H1 (cell line): ENCODE measurements at regions not wholly inside any gene's neighbourhood (a gene's known extent, or its start where the extent isn't known, plus 50 kb on each side); places are given as distances from the start of the nearest gene placed in this dataset.

Experiments
- CTCF ChIA-PET: fragments of 300-600 bp; sonication (Branson Sonifier 250); formaldehyde crosslinking; loops from one replicate; lab custom pipeline; 2021; ENCODE audit not compliant: partially characterized antibody; lab: Charles Lee
- POLR2A ChIA-PET: fragments of 300-600 bp; sonication (Branson Sonifier 250); formaldehyde crosslinking; loops from one replicate; lab custom pipeline; 2021; ENCODE audit warnings: inconsistent platforms; ENCODE audit not compliant: partially characterized antibody; lab: Charles Lee
- DNase-seq, 2 experiments: peaks; one replicate each; pipeline versions ENCODE4 v3.0.0 to v3.0.0-alpha.2; 2010 to 2022; ENCODE audit warnings: low spot score in 2 of 2, low read depth in 1 of 2, mixed read lengths in 1 of 2
- FAIRE-seq: peaks from 2 replicates; lab custom pipeline; 2011; peaks lifted over from hg19 to GRCh38; lab: Jason Lieb, UNC
- H2AFZ ChIP-seq: 2 replicates; pipeline ENCODE4 v1.8.1; 2012; ENCODE audit warnings: low read length, inconsistent platforms
- H2AK5ac ChIP-seq: 2 replicates; pipeline ENCODE4 v1.6.1; 2013; ENCODE audit warnings: low read depth, low read length
- H2BK120ac ChIP-seq: replicated peaks from 2 replicates; pipeline ENCODE3; 2013; ENCODE audit warnings: low read depth, low read length, inconsistent platforms
- H2BK12ac ChIP-seq: 2 replicates; pipeline ENCODE4 v1.6.1; 2013; ENCODE audit warnings: low read depth, low read length
- H2BK15ac ChIP-seq: 2 replicates; pipeline ENCODE4 v1.6.1; 2013; ENCODE audit warnings: low read length
- H2BK20ac ChIP-seq: 2 replicates; pipeline ENCODE4 v1.6.1; 2013; ENCODE audit warnings: low read length
- H2BK5ac ChIP-seq: 2 replicates; pipeline ENCODE4 v1.6.1; 2013; ENCODE audit warnings: low read depth, low read length
- H3K14ac ChIP-seq: 2 replicates; pipeline ENCODE4 v1.6.1; 2013; ENCODE audit warnings: inconsistent platforms; ENCODE audit not compliant: insufficient read length
- H3K18ac ChIP-seq: 2 replicates; pipeline ENCODE4 v1.6.1; 2013; ENCODE audit warnings: low read length; ENCODE audit errors: extremely low read depth
- H3K23ac ChIP-seq: 2 replicates; pipeline ENCODE4 v1.6.1; 2013; ENCODE audit warnings: inconsistent platforms; ENCODE audit not compliant: insufficient read length
- H3K23me2 ChIP-seq: 2 replicates; pipeline ENCODE4 v1.6.1; 2013; ENCODE audit warnings: low read depth, low read length
- H3K27ac ChIP-seq: 2 replicates; pipeline ENCODE4 v1.6.1; 2011; ENCODE audit warnings: low read depth, low read length, inconsistent platforms
- H3K27me3 ChIP-seq, 4 experiments: replicated peaks in 1 of 4; 1 replicate in 1 of 4; 2 replicates in 3 of 4; pipeline versions ENCODE4 v1.6.1 to v1.8.1; 2011 to 2013; ENCODE audit warnings: low read length in 3 of 4, mild to moderate bottlenecking in 3 of 4, inconsistent platforms in 2 of 4, mixed read lengths in 2 of 4, moderate library complexity in 1 of 4; ENCODE audit not compliant: control insufficient read depth in 3 of 4, insufficient read depth in 3 of 4; ENCODE audit errors: extremely low read depth in 1 of 4
- H3K36me3 ChIP-seq, 4 experiments: 2 replicates each; pipeline versions ENCODE4 v1.6.1 to v1.8.1; 2011 to 2013; ENCODE audit warnings: mild to moderate bottlenecking in 4 of 4, low read length in 3 of 4, moderate library complexity in 2 of 4, control low read depth in 1 of 4, inconsistent platforms in 1 of 4; ENCODE audit not compliant: insufficient read depth in 4 of 4, control insufficient read depth in 2 of 4
- H3K4ac ChIP-seq: replicated peaks from 2 replicates; pipeline ENCODE3; 2013; ENCODE audit warnings: low read length, low read depth, mixed read lengths, inconsistent platforms; ENCODE audit not compliant: insufficient read length
- H3K4me1 ChIP-seq, 4 experiments: replicated peaks in 1 of 4; 1 replicate in 1 of 4; 2 replicates in 3 of 4; pipeline versions ENCODE4 v1.6.1 to v1.8.1; 2011 to 2013; ENCODE audit warnings: low read length in 3 of 4, inconsistent platforms in 2 of 4, mixed read lengths in 1 of 4; ENCODE audit not compliant: insufficient read depth in 4 of 4, control insufficient read depth in 3 of 4
- H3K4me2 ChIP-seq, 2 experiments: 2 replicates each; pipeline versions ENCODE4 v1.6.1 to v1.8.1; 2011 to 2013; ENCODE audit warnings: low read depth in 2 of 2, low read length in 2 of 2, control low read depth in 1 of 2, inconsistent platforms in 1 of 2, mild to moderate bottlenecking in 1 of 2; ENCODE audit not compliant: insufficient read depth in 1 of 2
- H3K4me3 ChIP-seq, 4 experiments: fragments of 200-600, 300-600 bp in 1 of 4; sonication (generic), shearing (Covaris generic), sonication (Bioruptor Twin) in 1 of 4; 2 replicates each; pipeline versions ENCODE4 v1.5.1 to v1.8.1; 2011 to 2016; ENCODE audit warnings: low read length in 4 of 4, low read depth in 3 of 4, control low read depth in 2 of 4, inconsistent platforms in 2 of 4, mild to moderate bottlenecking in 2 of 4, mixed read lengths in 1 of 4, moderate library complexity in 1 of 4; ENCODE audit not compliant: insufficient read depth in 2 of 4; ENCODE audit errors: extremely low read depth in 1 of 4
- H3K56ac ChIP-seq: replicated peaks from 2 replicates; pipeline ENCODE3; 2013; ENCODE audit warnings: low read depth, mild to moderate bottlenecking, mixed read lengths, low read length, inconsistent platforms; ENCODE audit not compliant: insufficient read length
- H3K79me1 ChIP-seq: 2 replicates; pipeline ENCODE4 v1.6.1; 2013; ENCODE audit warnings: low read depth, low read length, control low read depth
- H3K79me2 ChIP-seq, 2 experiments: 2 replicates each; pipeline versions ENCODE4 v1.6.1 to v1.8.1; 2012 to 2013; ENCODE audit warnings: low read length in 2 of 2, mild to moderate bottlenecking in 2 of 2, inconsistent platforms in 1 of 2; ENCODE audit not compliant: insufficient read depth in 2 of 2, control insufficient read depth in 1 of 2
- H3K9ac ChIP-seq, 4 experiments: replicated peaks in 1 of 4; 1 replicate in 1 of 4; 2 replicates in 3 of 4; pipeline versions ENCODE4 v1.6.1 to v1.8.1; 2011 to 2013; ENCODE audit warnings: low read depth in 3 of 4, low read length in 3 of 4, control low read depth in 2 of 4, mild to moderate bottlenecking in 2 of 4, moderate library complexity in 2 of 4, inconsistent platforms in 1 of 4; ENCODE audit errors: extremely low read depth in 1 of 4
- H3K9me3 ChIP-seq, 2 experiments: 2 replicates each; pipeline versions ENCODE4 v1.6.1 to v1.8.1; 2012 to 2013; ENCODE audit warnings: mild to moderate bottlenecking in 2 of 2, moderate library complexity in 2 of 2, control low read depth in 1 of 2, inconsistent platforms in 1 of 2, low read depth in 1 of 2, low read length in 1 of 2, mixed read lengths in 1 of 2; ENCODE audit not compliant: insufficient read depth in 2 of 2
- H4K20me1 ChIP-seq, 2 experiments: replicated peaks in 1 of 2; 2 replicates each; pipeline versions ENCODE3 to v1.8.1; 2011 to 2013; ENCODE audit warnings: inconsistent platforms in 2 of 2, low read length in 2 of 2, mild to moderate bottlenecking in 1 of 2; ENCODE audit not compliant: insufficient read depth in 2 of 2, control insufficient read depth in 1 of 2
- H4K5ac ChIP-seq: 2 replicates; pipeline ENCODE4 v1.6.1; 2013; ENCODE audit warnings: low read length, low read depth, mixed read lengths, inconsistent platforms; ENCODE audit not compliant: insufficient read length
- H4K8ac ChIP-seq: 2 replicates; pipeline ENCODE4 v1.8.0; 2013; ENCODE audit warnings: mild to moderate bottlenecking, moderate library complexity, low read length, inconsistent platforms; ENCODE audit not compliant: insufficient read depth; ENCODE audit errors: extremely low read depth
- H4K91ac ChIP-seq: replicated peaks from 2 replicates; pipeline ENCODE3; 2013; ENCODE audit warnings: low read length, mixed read lengths, inconsistent platforms; ENCODE audit not compliant: insufficient read length
- CBX8 ChIP-seq: fragments of 300-800, 300-1000 bp; sonication (generic); IDR thresholded peaks from 2 replicates; pipeline ENCODE4 v1.7.1; 2016; ENCODE audit warnings: low read depth, low read length, borderline replicate concordance
- JUND ChIP-seq: IDR thresholded peaks from 2 replicates; pipeline ENCODE4 v1.6.1; 2011; ENCODE audit warnings: mild to moderate bottlenecking, improper control_type of control experiment, low read length
- KDM1A ChIP-seq: fragments of 200-600, 300-600 bp; sonication (generic); IDR thresholded peaks from 2 replicates; pipeline ENCODE4 v1.7.1; 2016; ENCODE audit warnings: mild to moderate bottlenecking, low read length, borderline replicate concordance
- SIRT6 ChIP-seq: IDR thresholded peaks from one replicate; pipeline ENCODE4 v1.7.1; 2012; ENCODE audit warnings: low read length, inconsistent platforms
- WGBS, 2 experiments: shearing (Covaris generic) in 1 of 2; methylation state at CpG; one replicate each; pipeline versions ENCODE4 v1.1.6 to v1.1.7; 2013 to 2015; ENCODE audit warnings: low lambda C conversion rate in 2 of 2, mixed read lengths in 2 of 2, inconsistent platforms in 1 of 2, low coverage in 1 of 2, missing lambda C conversion rate in 1 of 2; ENCODE audit not compliant: insufficient replicate concordance in 2 of 2, insufficient coverage in 1 of 2, insufficient read length in 1 of 2; ENCODE audit errors: extremely low coverage in 1 of 2, missing lambda C conversion rate in 1 of 2; 5-methylcytosine and 5-hydroxymethylcytosine counted together
- TF ChIP-seq, protein P1 (sequence below), 3 experiments: IDR thresholded peaks; 1 replicate in 2 of 3; 2 replicates in 1 of 3; pipeline versions ENCODE4 v1.5.1 to v1.6.1; 2011; ENCODE audit warnings: low read length in 3 of 3, mild to moderate bottlenecking in 3 of 3, inconsistent platforms in 2 of 3, low read depth in 1 of 3, moderate library complexity in 1 of 3; ENCODE audit not compliant: insufficient read depth in 1 of 3; ENCODE audit errors: control extremely low read depth in 1 of 3

DNA sequence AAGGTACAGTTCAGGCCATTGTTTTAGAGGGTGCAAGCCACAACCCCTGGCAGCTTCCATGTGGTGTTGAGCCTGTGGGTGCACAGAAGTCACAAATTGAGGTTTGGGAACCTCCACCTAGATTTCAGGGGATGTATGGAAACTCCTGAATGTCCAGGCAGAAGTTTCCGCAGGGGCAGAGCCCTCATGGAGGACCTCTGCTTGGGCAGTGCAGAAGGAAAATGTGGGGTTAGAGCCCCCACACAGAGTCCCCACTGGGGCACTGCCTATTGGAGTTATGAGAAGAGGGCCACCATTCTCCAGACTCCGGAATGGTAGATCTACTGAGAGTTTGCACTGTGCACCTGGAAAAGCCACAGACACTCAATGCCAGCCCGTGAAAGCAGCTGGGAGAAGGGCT is 242.0 kb upstream of the ACTRT1 start:
- no peak overlapping the region for H2BK120ac ChIP-seq
- FAIRE-seq (no peak), DNase-seq (no peak)
- H3K4me3 ChIP-seq = no peak overlapping the region
- H3K9ac ChIP-seq = no peak overlapping the region
- no peak overlapping the region for H2AK5ac ChIP-seq
- no peak overlapping the region for H2BK15ac ChIP-seq
- no peaks in the 10 kb centered on the region for H3K23me2 ChIP-seq
- no peak overlapping the region for H2BK5ac ChIP-seq
- no peaks in the 10 kb centered on the region for H3K27me3 ChIP-seq
- 0 out of 4 replicates have a peak, but pooled peaks cover 0 to 2% of the 10 kb centered on the region in 2 experiments for H3K9me3 ChIP-seq
- no peak overlapping the region for H4K91ac ChIP-seq
- H3K27ac ChIP-seq = no peak overlapping the region
- 80% methylated on average over 1 of the region's 3 CpGs; no CpG with 5 or more reads in 1 of the 2 experiments for WGBS, 2 experiments
- no peak overlapping the region for H2AFZ ChIP-seq
- no peak overlapping the region for H2BK12ac ChIP-seq
- no peak overlapping the region for H3K4me2 ChIP-seq
- H3K4me1 ChIP-seq = no peaks in the 10 kb centered on the region
- H3K14ac ChIP-seq = no peak overlapping the region
- H3K4ac ChIP-seq = no peak overlapping the region
- no peak overlapping the region for H4K8ac ChIP-seq
- H3K23ac ChIP-seq = no peak overlapping the region
- H4K5ac ChIP-seq = no peak overlapping the region
- H2BK20ac ChIP-seq = no peak overlapping the region
- no peak overlapping the region for H3K18ac ChIP-seq
- no peaks in the 10 kb centered on the region for H4K20me1 ChIP-seq
- H3K36me3 ChIP-seq = no peaks in the 10 kb centered on the region
- no peaks in the 10 kb centered on the region for H3K79me2 ChIP-seq
- ChIA-PET CTCF (no interaction called here), POLR2A (no interaction called here)
- no peak for TF ChIP-seq SIRT6
- TF ChIP-seq, protein P1, sequence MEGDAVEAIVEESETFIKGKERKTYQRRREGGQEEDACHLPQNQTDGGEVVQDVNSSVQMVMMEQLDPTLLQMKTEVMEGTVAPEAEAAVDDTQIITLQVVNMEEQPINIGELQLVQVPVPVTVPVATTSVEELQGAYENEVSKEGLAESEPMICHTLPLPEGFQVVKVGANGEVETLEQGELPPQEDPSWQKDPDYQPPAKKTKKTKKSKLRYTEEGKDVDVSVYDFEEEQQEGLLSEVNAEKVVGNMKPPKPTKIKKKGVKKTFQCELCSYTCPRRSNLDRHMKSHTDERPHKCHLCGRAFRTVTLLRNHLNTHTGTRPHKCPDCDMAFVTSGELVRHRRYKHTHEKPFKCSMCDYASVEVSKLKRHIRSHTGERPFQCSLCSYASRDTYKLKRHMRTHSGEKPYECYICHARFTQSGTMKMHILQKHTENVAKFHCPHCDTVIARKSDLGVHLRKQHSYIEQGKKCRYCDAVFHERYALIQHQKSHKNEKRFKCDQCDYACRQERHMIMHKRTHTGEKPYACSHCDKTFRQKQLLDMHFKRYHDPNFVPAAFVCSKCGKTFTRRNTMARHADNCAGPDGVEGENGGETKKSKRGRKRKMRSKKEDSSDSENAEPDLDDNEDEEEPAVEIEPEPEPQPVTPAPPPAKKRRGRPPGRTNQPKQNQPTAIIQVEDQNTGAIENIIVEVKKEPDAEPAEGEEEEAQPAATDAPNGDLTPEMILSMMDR (IDR thresholded peaks at IDR 0.05; ENCODE audit: control extremely low read depth in 1 of 3, insufficient read depth in 1 of 3, low read depth in 1 of 3, low read length in 3 of 3) = no peak
- TF ChIP-seq JUND = no peak
- TF ChIP-seq KDM1A = no peak
- TF ChIP-seq CBX8 = no peak
- no peaks in the 10 kb centered on the region for H3K79me1 ChIP-seq
- no peak overlapping the region for H3K56ac ChIP-seq
